GM18499 (cell line): ENCODE measurements at regions not wholly inside any gene's neighbourhood (a gene's known extent, or its start where the extent isn't known, plus 50 kb on each side); places are given as distances from the start of the nearest gene placed in this dataset.

Experiments
- ATAC-seq: cut with Tn5 transposase; IDR thresholded peaks from one replicate; pipeline ENCODE4 v1.9.1; 2021; ENCODE audit warnings: moderate number of reproducible peaks; ENCODE audit not compliant: insufficient read depth, unreplicated experiment

- ATAC-seq: no peak
Measured at GRCh38 chr12:4032924-4033615, 159.9 kb upstream of the PARP11 start.

GRCh38 chr12:4031703-4032291 lies 158.6 kb upstream of the PARP11 start:
- no peak for ATAC-seq

- no peak for ATAC-seq
Measured at GRCh38 chr12:4030929-4031702, 157.9 kb upstream of the PARP11 start.

GRCh38 chr12:4027412-4027811 lies 154.2 kb upstream of the PARP11 start:
- no peak for ATAC-seq

GRCh38 chr12:4026517-4026916 lies 153.3 kb upstream of the PARP11 start:
- ATAC-seq: no peak

- no peak for ATAC-seq
Measured at GRCh38 chr12:4026020-4026358, 152.8 kb upstream of the PARP11 start.

GRCh38 chr12:4025181-4026019 lies 152.2 kb upstream of the PARP11 start:
- ATAC-seq: no peak

- ATAC-seq: no peak
Measured at GRCh38 chr12:4024701-4025100, 151.5 kb upstream of the PARP11 start.

GRCh38 chr12:4015225-4016091 lies 142.3 kb upstream of the PARP11 start:
- no peak for ATAC-seq

GRCh38 chr12:4014858-4015224 lies 141.6 kb upstream of the PARP11 start:
- no peak for ATAC-seq

GRCh38 chr12:4014444-4014843 lies 141.2 kb upstream of the PARP11 start:
- ATAC-seq: no peak

GRCh38 chr12:4012977-4013968 lies 140.1 kb upstream of the PARP11 start:
- no peak for ATAC-seq

GRCh38 chr12:4012073-4012472 lies 138.9 kb upstream of the PARP11 start:
- no peak for ATAC-seq

GRCh38 chr12:4011597-4011996 lies 138.4 kb upstream of the PARP11 start:
- no peak for ATAC-seq

- no peak for ATAC-seq
Measured at GRCh38 chr12:4009979-4010704, 136.9 kb upstream of the PARP11 start.

- no peak for ATAC-seq
Measured at GRCh38 chr12:4006743-4007142, 133.5 kb upstream of the PARP11 start.

- no peak for ATAC-seq
Measured at GRCh38 chr12:4005851-4006430, 132.7 kb upstream of the PARP11 start.

- no peak for ATAC-seq
Measured at GRCh38 chr12:4003576-4003975, 130.4 kb upstream of the PARP11 start.
